HG02970 (cell line): ENCODE measurements at regions not wholly inside any gene's neighbourhood (a gene's known extent, or its start where the extent isn't known, plus 50 kb on each side); places are given as distances from the start of the nearest gene placed in this dataset.
A peak's percentile ranks its signal among the peaks of the same experiment; 100 is the strongest.
"Not testable (repeated sequence)": the region's sequence is repeated elsewhere in the genome, so short reads cannot be mapped to it uniquely, and the experiment has no call there.

Source experiments
- ATAC-seq: cut with Tn5 transposase; IDR thresholded peaks from one replicate; pipeline ENCODE4 v1.9.1; 2021; ENCODE audit warnings: mild to moderate bottlenecking, moderate library complexity, moderate number of reproducible peaks; ENCODE audit not compliant: unreplicated experiment, low FRiP score

DNA sequence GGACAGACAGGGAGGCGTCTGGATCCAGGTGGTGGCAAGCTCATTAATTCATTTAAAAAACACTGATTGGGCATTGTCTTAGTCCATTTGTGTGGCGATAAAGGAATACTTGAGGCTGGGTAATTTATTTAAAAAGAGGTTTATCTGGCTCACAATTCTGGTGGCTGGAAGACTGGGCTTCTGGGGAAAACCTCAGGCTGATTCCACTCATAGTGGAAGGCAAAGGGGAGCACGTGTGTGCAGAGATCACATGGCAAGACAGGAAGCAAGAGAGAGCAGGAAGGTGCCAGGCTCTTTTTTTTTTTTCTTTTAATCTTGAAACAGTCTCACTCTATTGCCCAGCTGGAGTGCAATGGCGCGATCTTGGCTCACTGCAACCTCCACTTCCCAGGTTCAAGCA, 100.2 kb upstream of the METTL14 start:
- no peak for ATAC-seq

DNA sequence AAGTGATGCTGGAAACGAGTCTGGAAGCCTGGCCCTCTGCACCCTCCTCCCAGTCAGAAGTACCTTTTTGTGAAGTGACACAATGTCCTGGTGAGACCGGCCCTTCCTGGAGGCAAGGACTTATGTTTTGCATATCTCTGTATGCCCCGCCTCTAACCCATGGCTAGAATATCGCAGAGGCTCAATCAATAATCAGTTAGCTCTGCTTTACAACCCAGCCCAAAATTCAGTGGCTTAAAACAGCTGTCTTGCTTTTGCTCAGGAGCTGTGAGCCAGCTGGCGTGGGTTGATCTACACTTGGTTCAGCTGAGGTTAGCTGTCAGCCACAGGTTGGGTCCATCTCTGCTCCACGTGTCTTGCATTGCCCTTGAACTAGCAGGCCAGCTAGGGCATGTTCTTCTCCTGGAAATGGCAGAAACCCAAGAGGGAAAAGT, 98.8 kb upstream of the METTL14 start:
- ATAC-seq, result no peak

- ATAC-seq, result no peak
Observed at GRCh38 chr4:118587116-118587831, 97.9 kb upstream of the METTL14 start.

DNA sequence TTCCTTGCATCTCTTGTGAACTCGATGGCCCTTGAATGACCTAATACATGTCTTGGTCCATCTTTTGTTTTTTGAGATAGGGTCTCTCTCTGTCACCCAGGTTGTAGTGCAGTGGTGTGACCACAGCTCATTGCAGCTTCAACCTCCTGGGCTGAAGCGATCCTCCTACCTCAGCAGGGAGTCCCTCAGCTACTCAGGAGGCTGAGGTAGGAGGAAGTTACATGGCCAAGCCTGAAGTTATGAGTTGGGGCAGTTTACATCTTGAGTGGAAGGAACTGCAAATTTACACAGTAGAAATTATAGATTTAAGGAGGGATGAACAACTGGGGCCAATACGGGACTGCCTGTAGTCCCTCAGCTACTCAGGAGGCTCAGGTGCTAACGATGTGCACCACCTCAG, 97.2 kb upstream of the METTL14 start:
- ATAC-seq, result no peak

DNA sequence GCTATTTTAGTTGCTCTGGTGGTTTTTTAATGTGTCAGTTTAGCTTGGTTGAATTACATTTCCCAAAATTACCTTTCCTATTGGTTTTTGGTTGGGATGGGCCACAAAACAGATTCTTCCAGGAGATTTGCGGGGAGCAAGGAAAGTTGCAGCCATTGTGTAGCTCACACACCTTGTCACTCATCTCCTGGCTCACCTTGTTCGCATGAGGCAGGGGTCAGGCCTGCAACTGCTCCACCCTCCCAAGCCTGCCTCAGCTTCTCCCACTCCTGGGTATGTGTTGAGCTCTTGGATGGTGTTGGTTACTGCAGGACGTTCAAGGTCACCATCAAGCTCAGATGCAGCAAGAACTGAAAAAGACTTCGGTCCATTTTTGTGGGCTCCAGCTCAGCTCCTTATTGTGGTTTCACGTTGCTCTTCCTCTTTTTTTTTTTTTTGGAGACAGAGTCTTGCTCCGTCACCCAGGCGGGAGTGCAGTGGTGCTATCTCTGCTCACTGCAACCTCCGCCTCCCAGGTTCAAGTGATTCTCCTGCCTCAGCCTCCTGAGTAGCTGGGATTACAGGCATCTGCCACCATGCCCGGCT, 95.6 kb upstream of the METTL14 start:
- ATAC-seq, result no peak

DNA sequence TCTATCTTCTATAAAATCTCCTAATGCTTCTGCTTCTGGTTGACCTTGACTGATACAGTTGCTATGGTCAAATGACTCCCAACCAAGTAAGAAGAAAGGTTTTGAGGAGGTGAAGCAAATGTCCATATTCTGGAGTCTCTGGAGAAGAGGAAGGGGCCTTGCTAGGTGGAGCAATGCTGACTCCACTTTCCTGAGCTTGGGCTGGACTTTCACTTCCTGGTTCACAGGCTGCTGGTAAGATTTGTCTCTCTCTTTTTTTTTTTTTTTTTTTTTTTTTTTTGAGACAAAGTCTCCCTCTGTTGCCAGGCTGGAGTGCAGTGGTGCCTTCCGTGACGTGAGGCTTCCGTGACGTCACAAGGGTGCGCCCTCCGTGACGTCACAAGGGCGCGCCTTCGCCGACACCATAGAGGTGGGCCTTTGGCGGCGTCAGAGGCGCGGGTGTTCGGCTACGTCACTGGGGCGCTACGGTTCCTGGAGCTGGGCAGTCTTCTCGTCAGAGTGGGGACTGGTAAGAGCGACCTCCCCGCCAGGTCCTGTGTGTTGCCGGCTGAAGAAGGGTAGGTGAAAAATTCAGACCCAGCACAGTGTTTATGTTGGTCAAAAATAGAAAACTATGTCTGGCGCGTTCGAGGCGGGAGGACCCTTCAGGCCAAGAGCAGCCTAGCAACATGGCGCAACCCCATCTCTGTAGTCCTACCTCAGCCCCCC, 93.7 kb upstream of the METTL14 start:
- peak; percentile 100 for ATAC-seq

DNA sequence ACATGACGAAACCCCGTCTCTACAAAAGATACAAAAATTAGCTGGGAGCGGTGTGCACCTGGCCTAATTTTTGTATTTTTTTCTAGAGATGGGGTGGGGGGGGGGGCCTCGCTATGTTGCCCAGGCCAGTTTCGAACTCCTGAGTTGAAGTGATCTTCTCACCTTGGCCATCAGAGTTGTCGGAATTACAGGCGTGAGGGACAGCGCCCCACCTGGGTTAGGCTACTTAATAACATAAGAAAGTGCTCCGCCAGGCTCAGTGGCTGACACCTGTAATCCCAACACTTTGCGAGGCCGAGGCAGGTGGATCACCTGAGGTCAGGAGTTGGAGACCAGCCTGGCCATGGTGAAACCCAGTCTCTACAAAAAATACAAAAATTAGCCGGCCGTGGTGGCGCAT, 92.9 kb upstream of the METTL14 start:
- not testable (repeated sequence) for ATAC-seq

GRCh38 chr4:118595883-118596282, 89.3 kb upstream of the METTL14 start:
- ATAC-seq, result not testable (repeated sequence)

DNA sequence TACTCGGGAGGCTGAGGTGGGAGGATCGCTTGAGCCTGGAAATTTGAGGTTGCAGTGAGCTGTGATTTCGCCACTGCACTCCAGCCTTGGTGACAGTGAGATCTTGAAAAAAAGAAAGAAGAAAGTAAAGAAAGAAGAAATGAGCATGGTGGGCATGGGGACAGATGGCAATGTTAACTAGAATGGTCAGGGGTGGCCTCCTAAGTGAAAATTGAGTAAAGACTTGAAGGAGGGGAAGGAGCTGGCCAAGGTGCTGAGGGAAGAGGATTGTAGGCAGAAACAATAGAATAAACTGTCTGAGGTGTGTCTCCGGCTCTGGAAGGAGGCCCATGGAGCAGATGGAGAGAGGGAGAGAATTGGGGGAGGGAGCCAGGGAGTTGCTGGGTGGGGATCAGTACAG, 60.1 kb upstream of the METTL14 start:
- ATAC-seq, result not testable (repeated sequence)

- ATAC-seq, result not testable (repeated sequence)
Observed at GRCh38 chr4:118629697-118630096, 55.5 kb upstream of the METTL14 start.

GRCh38 chr4:118630897-118631296, 54.3 kb upstream of the METTL14 start:
- ATAC-seq, result not testable (repeated sequence)

- not testable (repeated sequence) for ATAC-seq
Observed at GRCh38 chr4:118631321-118632050, 53.7 kb upstream of the METTL14 start.

GRCh38 chr4:118633476-118633875, 51.7 kb upstream of the METTL14 start:
- not testable (repeated sequence) for ATAC-seq

- ATAC-seq, result not testable (repeated sequence)
Observed at GRCh38 chr4:118634126-118634875, 50.9 kb upstream of the METTL14 start.
